T-helper 1 cell treated with Interleukin-12 subunit alpha and Interleukin-12 subunit beta and Interleukin-4 antibody, amounts not matched to agents 30 μg/mL and 1 μg/mL, for 36 hours (primary cell): ENCODE measurements at regions not wholly inside any gene's neighbourhood (a gene's known extent, or its start where the extent isn't known, plus 50 kb on each side); places are given as distances from the start of the nearest gene placed in this dataset.
"Not testable (repeated sequence)": the region's sequence is repeated elsewhere in the genome, so short reads cannot be mapped to it uniquely, and the experiment has no call there.

ENCODE experiments used
- H3K27ac Mint-ChIP-seq: one replicate; pipeline ENCODE4 v1.8.0; 2021; ENCODE audit warnings: mild to moderate bottlenecking, mixed read lengths
- H3K27me3 Mint-ChIP-seq: one replicate; pipeline ENCODE4 v1.8.0; 2021; ENCODE audit warnings: low read depth, mixed read lengths
- H3K36me3 Mint-ChIP-seq: one replicate; pipeline ENCODE4 v1.8.0; 2021; ENCODE audit warnings: low read depth, mixed read lengths
- H3K4me1 Mint-ChIP-seq: one replicate; pipeline ENCODE4 v1.8.0; 2021; ENCODE audit warnings: low read depth, mixed read lengths
- H3K4me3 Mint-ChIP-seq: one replicate; pipeline ENCODE4 v1.8.0; 2021; ENCODE audit warnings: mild to moderate bottlenecking, moderate library complexity, mixed read lengths
- H3K9me3 Mint-ChIP-seq: one replicate; pipeline ENCODE4 v1.8.0; 2021; ENCODE audit warnings: mixed read lengths

DNA sequence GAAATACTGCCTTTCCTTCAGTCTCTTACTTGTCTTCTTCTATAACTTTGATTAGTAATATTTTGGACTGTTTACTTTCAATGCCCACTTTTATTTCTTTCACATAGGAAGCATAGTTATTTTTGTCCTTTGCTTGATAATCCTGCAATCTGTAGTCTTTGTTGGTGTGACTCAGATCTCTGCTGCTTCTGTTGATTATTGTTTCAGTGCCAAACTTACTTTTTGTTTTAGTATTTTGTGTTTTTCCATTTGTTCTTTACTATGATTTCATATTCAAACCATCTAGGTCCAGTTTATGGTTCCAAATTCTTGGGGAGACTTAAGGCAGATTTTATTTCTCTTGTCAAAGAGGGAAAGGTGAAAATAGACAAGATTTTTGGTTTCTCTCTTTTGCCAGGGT is 399.9 kb downstream of the HLX start:
- no peaks in the 10 kb centered on the region for H3K36me3 Mint-ChIP-seq
- H3K27me3 Mint-ChIP-seq, result no peaks in the 10 kb centered on the region
- no peak overlapping the region for H3K27ac Mint-ChIP-seq
- H3K4me3 Mint-ChIP-seq, result no peak overlapping the region
- H3K4me1 Mint-ChIP-seq, result no peaks in the 10 kb centered on the region
- H3K9me3 Mint-ChIP-seq, result no peaks in the 10 kb centered on the region

DNA sequence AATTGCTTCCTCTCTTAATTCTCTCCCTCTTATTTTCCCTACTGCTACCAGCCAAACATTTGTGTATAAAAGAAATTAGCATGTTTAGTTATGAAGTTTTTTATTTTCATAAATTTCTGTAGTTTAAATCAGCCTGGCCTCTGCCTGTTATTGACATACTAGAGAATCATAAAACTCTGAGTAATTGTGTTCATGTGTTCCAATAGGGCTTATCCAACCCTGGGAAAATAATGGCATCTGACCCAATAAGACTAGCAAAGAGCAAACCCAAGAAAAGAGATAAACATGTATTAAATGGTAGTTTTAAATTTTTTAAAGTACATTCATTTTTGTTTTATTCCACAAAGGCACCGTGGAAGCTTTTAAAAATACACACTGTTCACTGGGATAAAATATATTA is 404.3 kb downstream of the HLX start:
- Mint-ChIP-seq H3K4me1 (no peaks in the 10 kb centered on the region), H3K27ac (no peak overlapping the region), H3K9me3 (no peaks in the 10 kb centered on the region), H3K27me3 (no peaks in the 10 kb centered on the region), H3K4me3 (no peak overlapping the region), H3K36me3 (no peaks in the 10 kb centered on the region)

- Mint-ChIP-seq H3K4me3 (no peak overlapping the region), H3K4me1 (no peaks in the 10 kb centered on the region), H3K27ac (no peak overlapping the region), H3K36me3 (no peaks in the 10 kb centered on the region), H3K27me3 (no peaks in the 10 kb centered on the region), H3K9me3 (no peaks in the 10 kb centered on the region)
These were observed 404.8 kb downstream of the HLX start for GRCh38 chr1:221284028-221284427.

GRCh38 chr1:221284991-221285390 is 405.7 kb downstream of the HLX start:
- not testable (repeated sequence) for H3K9me3 Mint-ChIP-seq, H3K4me1 Mint-ChIP-seq, H3K27ac Mint-ChIP-seq, H3K4me3 Mint-ChIP-seq, H3K36me3 Mint-ChIP-seq, H3K27me3 Mint-ChIP-seq

GRCh38 chr1:221285458-221286210 is 406.4 kb downstream of the HLX start:
- H3K9me3 Mint-ChIP-seq, H3K4me3 Mint-ChIP-seq, H3K36me3 Mint-ChIP-seq, H3K4me1 Mint-ChIP-seq, H3K27me3 Mint-ChIP-seq, H3K27ac Mint-ChIP-seq: not testable (repeated sequence)

- Mint-ChIP-seq H3K9me3 (no peaks in the 10 kb centered on the region), H3K27me3 (no peaks in the 10 kb centered on the region), H3K4me1 (no peaks in the 10 kb centered on the region), H3K4me3 (no peak overlapping the region), H3K36me3 (no peaks in the 10 kb centered on the region), H3K27ac (no peak overlapping the region)
These were observed 407.2 kb downstream of the HLX start for GRCh38 chr1:221286399-221286798.

- H3K4me3 Mint-ChIP-seq, result no peak overlapping the region
- H3K27me3 Mint-ChIP-seq, result no peaks in the 10 kb centered on the region
- no peaks in the 10 kb centered on the region for H3K4me1 Mint-ChIP-seq
- H3K9me3 Mint-ChIP-seq, result no peaks in the 10 kb centered on the region
- no peaks in the 10 kb centered on the region for H3K36me3 Mint-ChIP-seq
- H3K27ac Mint-ChIP-seq, result no peak overlapping the region
These were observed 409.9 kb downstream of the HLX start for GRCh38 chr1:221289103-221289502.

DNA sequence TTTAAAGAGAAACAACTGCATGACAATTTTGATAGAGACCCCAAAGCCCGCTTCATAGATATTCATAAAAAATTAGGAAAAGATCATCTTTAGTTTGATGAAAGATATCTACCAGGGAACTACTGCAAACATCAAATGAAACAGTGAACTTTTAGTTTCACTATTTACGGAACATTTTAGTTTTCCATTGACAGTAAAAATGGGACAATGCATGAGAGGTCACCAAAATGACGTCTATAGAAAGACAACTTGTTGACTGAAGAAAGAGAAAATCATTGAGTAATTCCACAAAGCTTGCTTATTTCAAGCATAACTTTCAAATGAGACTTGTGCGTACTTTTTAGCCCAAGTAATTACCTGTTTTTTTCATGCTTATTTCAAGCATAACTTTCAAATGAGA is 411.4 kb downstream of the HLX start:
- H3K36me3 Mint-ChIP-seq, result no peaks in the 10 kb centered on the region
- H3K9me3 Mint-ChIP-seq, result no peaks in the 10 kb centered on the region
- no peak overlapping the region for H3K27ac Mint-ChIP-seq
- H3K4me1 Mint-ChIP-seq, result no peaks in the 10 kb centered on the region
- H3K27me3 Mint-ChIP-seq, result no peaks in the 10 kb centered on the region
- H3K4me3 Mint-ChIP-seq, result no peak overlapping the region

DNA sequence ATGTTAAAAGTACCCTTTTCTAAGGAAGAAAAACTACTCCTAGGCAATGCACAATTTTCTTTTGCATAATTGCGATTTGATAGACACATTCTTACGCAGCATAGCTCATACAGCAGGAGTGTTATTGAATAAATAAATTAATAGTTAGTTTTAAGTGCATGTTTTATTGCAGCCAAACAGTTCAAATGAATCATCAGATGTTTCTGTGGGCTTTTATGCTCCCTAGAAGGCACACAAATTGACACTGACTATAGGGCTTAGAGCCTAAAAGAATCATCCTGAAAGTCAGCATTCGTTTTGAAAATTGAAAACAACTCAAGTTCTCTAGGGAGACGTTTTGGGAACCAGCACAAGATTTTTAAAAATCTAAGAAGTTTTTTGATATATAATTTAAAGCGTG is 411.9 kb downstream of the HLX start:
- no peaks in the 10 kb centered on the region for H3K27me3 Mint-ChIP-seq
- no peak overlapping the region for H3K27ac Mint-ChIP-seq

GRCh38 chr1:221292652-221293051 is 413.4 kb downstream of the HLX start:
- Mint-ChIP-seq H3K4me1 (no peaks in the 10 kb centered on the region), H3K27me3 (no peaks in the 10 kb centered on the region)

More for the DNA sequence above, 411.9 kb downstream of the HLX start:
- Mint-ChIP-seq H3K36me3 (no peaks in the 10 kb centered on the region), H3K4me3 (no peak overlapping the region), H3K9me3 (no peaks in the 10 kb centered on the region), H3K4me1 (no peaks in the 10 kb centered on the region)

DNA sequence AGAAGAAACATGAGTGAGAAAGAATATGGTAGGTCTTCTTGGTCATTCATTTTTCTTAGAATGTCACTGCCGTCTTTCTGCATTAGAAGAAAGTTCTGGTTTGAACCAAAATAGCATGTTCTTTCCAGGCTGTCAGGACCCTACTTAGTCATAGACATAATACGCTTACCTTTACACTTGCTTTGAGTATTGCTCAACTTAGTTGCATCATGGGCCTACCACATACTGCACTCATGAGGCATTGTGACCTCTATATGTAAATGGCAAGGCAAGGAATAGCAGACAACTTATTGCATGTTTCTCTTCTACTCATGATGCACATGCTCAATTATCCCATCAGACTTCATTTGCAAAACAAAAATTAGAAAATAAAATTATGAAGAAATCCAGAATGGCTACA is 415.0 kb downstream of the HLX start:
- Mint-ChIP-seq H3K36me3 (no peaks in the 10 kb centered on the region), H3K9me3 (no peaks in the 10 kb centered on the region), H3K4me3 (no peak overlapping the region), H3K27ac (no peak overlapping the region), H3K4me1 (no peaks in the 10 kb centered on the region), H3K27me3 (no peaks in the 10 kb centered on the region)

More at GRCh38 chr1:221292652-221293051, 413.4 kb downstream of the HLX start:
- H3K36me3 Mint-ChIP-seq, result no peaks in the 10 kb centered on the region
- no peak overlapping the region for H3K27ac Mint-ChIP-seq
- no peak overlapping the region for H3K4me3 Mint-ChIP-seq
- H3K9me3 Mint-ChIP-seq, result no peaks in the 10 kb centered on the region

DNA sequence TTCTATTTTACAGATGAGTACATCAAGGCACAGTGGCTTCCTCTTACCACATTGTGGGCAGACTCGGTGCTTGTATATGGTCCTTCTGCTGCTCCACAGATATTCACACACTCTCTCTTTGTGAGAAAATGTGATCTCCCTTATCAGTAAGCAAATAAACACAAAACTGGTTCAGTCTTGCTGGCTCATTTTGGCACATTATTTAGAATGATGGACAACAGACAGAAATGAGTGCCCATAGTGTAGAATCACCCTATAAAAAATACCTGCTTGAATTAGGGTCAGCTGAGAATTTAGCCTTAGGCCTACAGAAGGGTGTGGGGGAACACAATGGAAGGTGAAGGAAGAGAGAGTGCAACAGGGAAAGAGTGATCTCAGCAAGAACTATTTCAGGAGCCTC is 423.1 kb downstream of the HLX start:
- peaks cover 4% of the 10 kb centered on the region for H3K27me3 Mint-ChIP-seq
- no peaks in the 10 kb centered on the region for H3K4me1 Mint-ChIP-seq
- no peak overlapping the region for H3K27ac Mint-ChIP-seq
- no peaks in the 10 kb centered on the region for H3K36me3 Mint-ChIP-seq
- no peaks in the 10 kb centered on the region for H3K9me3 Mint-ChIP-seq
- H3K4me3 Mint-ChIP-seq, result no peak overlapping the region

- Mint-ChIP-seq H3K36me3 (no peaks in the 10 kb centered on the region), H3K27me3 (peaks cover 4% of the 10 kb centered on the region), H3K4me1 (no peaks in the 10 kb centered on the region), H3K4me3 (no peak overlapping the region), H3K9me3 (no peaks in the 10 kb centered on the region), H3K27ac (no peak overlapping the region)
These were observed 423.6 kb downstream of the HLX start for GRCh38 chr1:221302810-221303209.

DNA sequence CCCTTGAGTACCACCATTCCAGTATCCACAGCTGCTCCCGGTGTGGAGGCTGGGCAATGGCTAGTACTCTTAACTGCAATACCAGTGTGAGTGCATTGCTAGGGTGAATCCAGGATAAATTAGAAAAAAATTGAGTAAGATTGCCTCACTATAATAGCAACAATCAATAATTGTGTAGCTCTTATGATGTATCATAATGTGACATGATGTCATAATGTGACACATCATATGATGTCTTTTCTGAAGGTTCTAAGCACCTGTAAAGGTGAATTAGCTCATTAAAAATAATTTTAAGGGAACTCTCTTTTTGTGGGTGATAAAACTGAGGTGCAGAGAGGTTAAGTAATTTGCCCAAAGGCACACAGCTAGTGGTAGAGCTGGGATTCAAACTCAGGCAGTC is 424.4 kb downstream of the HLX start:
- H3K4me1 Mint-ChIP-seq, result no peaks in the 10 kb centered on the region
- no peak overlapping the region for H3K4me3 Mint-ChIP-seq
- no peak overlapping the region for H3K27ac Mint-ChIP-seq
- H3K36me3 Mint-ChIP-seq, result no peaks in the 10 kb centered on the region
- H3K9me3 Mint-ChIP-seq, result peaks cover under 1% of the 10 kb centered on the region
- H3K27me3 Mint-ChIP-seq, result peaks cover 4% of the 10 kb centered on the region

DNA sequence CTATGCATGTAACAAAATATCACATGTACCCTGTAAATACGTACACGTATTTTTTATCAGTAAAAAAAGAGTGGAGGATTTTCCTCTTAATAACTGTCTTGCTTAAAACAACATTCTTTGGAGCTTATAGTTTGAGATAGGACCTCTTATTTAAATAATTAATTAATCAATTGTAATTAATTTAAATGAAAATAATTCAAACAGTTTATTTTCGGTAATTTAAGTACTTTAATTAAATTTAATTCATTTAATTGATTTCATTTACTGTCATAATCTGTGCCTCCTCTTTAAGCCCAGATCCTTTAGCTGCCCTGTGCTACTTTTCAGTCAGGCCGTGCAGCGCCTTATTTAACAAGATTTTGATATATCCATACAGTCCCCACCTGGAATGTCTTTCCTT is 427.0 kb downstream of the HLX start:
- Mint-ChIP-seq H3K4me1 (no peaks in the 10 kb centered on the region), H3K4me3 (no peak overlapping the region), H3K27me3 (no peaks in the 10 kb centered on the region), H3K27ac (no peak overlapping the region), H3K36me3 (no peaks in the 10 kb centered on the region), H3K9me3 (peaks cover 3% of the 10 kb centered on the region)
